ENCODE measurements at regions not wholly inside any gene's neighbourhood (a gene's known extent, or its start where the extent isn't known, plus 50 kb on each side); places are given as distances from the start of the nearest gene placed in this dataset.

GRCh38 chr5:8984386-8984785 is 561.5 kb downstream of the SEMA5A start:
- POLR2A ChIA-PET, result no interaction called here
- TF ChIP-seq GTF2F1 (IDR thresholded peaks at IDR 0.05; ENCODE audit: low read length), result no peak
- no peak for TF ChIP-seq U2AF1 (optimal IDR thresholded peaks at IDR 0.05; ENCODE audit: low read depth, low read length)
- no peak for TF ChIP-seq ZNF17 (CRISPR knock-in tag; IDR thresholded peaks at IDR 0.05)
- TF ChIP-seq GFI1 (CRISPR knock-in tag; IDR thresholded peaks at IDR 0.05; ENCODE audit: borderline replicate concordance), result no peak
- TF ChIP-seq MIER3 (CRISPR knock-in tag; IDR thresholded peaks at IDR 0.05; ENCODE audit: borderline replicate concordance), result no peak
- no peak for TF ChIP-seq ZNF362 (CRISPR knock-in tag; IDR thresholded peaks at IDR 0.05; ENCODE audit: borderline replicate concordance)
- no peak for TF ChIP-seq RBFOX2 (IDR thresholded peaks at IDR 0.05; ENCODE audit: low read depth, low read length)
- no peak for TF ChIP-seq ZSCAN29 (CRISPR knock-in tag; conservative IDR thresholded peaks at IDR 0.05)
- TF ChIP-seq ZNF225 (CRISPR knock-in tag; IDR thresholded peaks at IDR 0.05), result no peak
- TF ChIP-seq BCL3 (CRISPR knock-in tag; IDR thresholded peaks at IDR 0.05), result no peak
- TF ChIP-seq NFKBIZ (CRISPR knock-in tag; IDR thresholded peaks at IDR 0.05), result no peak
- TF ChIP-seq MTA1 (CRISPR knock-in tag; IDR thresholded peaks at IDR 0.05; ENCODE audit: borderline replicate concordance), result no peak
- TF ChIP-seq, protein P1, sequence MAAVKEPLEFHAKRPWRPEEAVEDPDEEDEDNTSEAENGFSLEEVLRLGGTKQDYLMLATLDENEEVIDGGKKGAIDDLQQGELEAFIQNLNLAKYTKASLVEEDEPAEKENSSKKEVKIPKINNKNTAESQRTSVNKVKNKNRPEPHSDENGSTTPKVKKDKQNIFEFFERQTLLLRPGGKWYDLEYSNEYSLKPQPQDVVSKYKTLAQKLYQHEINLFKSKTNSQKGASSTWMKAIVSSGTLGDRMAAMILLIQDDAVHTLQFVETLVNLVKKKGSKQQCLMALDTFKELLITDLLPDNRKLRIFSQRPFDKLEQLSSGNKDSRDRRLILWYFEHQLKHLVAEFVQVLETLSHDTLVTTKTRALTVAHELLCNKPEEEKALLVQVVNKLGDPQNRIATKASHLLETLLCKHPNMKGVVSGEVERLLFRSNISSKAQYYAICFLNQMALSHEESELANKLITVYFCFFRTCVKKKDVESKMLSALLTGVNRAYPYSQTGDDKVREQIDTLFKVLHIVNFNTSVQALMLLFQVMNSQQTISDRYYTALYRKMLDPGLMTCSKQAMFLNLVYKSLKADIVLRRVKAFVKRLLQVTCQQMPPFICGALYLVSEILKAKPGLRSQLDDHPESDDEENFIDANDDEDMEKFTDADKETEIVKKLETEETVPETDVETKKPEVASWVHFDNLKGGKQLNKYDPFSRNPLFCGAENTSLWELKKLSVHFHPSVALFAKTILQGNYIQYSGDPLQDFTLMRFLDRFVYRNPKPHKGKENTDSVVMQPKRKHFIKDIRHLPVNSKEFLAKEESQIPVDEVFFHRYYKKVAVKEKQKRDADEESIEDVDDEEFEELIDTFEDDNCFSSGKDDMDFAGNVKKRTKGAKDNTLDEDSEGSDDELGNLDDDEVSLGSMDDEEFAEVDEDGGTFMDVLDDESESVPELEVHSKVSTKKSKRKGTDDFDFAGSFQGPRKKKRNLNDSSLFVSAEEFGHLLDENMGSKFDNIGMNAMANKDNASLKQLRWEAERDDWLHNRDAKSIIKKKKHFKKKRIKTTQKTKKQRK (IDR thresholded peaks at IDR 0.05; ENCODE audit: low read length), result no peak
- no peak for TF ChIP-seq GATAD1 (CRISPR knock-in tag; IDR thresholded peaks at IDR 0.05)
- no peak for TF ChIP-seq ZNF331 (CRISPR knock-in tag; IDR thresholded peaks at IDR 0.05)
- no peak for TF ChIP-seq AGO2 (optimal IDR thresholded peaks at IDR 0.05; ENCODE audit: low read depth, low read length)
- TF ChIP-seq, protein P2, sequence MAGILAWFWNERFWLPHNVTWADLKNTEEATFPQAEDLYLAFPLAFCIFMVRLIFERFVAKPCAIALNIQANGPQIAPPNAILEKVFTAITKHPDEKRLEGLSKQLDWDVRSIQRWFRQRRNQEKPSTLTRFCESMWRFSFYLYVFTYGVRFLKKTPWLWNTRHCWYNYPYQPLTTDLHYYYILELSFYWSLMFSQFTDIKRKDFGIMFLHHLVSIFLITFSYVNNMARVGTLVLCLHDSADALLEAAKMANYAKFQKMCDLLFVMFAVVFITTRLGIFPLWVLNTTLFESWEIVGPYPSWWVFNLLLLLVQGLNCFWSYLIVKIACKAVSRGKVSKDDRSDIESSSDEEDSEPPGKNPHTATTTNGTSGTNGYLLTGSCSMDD (CRISPR knock-in tag; IDR thresholded peaks at IDR 0.05), result no peak
- TF ChIP-seq, protein P3, sequence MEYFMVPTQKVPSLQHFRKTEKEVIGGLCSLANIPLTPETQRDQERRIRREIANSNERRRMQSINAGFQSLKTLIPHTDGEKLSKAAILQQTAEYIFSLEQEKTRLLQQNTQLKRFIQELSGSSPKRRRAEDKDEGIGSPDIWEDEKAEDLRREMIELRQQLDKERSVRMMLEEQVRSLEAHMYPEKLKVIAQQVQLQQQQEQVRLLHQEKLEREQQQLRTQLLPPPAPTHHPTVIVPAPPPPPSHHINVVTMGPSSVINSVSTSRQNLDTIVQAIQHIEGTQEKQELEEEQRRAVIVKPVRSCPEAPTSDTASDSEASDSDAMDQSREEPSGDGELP (IDR thresholded peaks at IDR 0.05; ENCODE audit: borderline replicate concordance, low read depth), result no peak
- no peak for TF ChIP-seq TSC22D2 (CRISPR knock-in tag; IDR thresholded peaks at IDR 0.05; ENCODE audit: borderline replicate concordance)
- peaks cover 89% of the 10 kb centered on the region for H3K9me3 ChIP-seq (ENCODE audit: low read length)
- no peaks in the 10 kb centered on the region for H3K36me3 ChIP-seq (replicated peaks in 1 of 2; ENCODE audit: control insufficient read depth in 1 of 2, insufficient read depth in 2 of 2, low read length in 2 of 2)
- no peak overlapping the region for H3K27ac ChIP-seq (ENCODE audit: extremely low read length, insufficient read depth, low read length)
- H3K9ac ChIP-seq (ENCODE audit: insufficient read depth, low read depth, low read length), result no peak overlapping the region
- H2AFZ ChIP-seq (ENCODE audit: low read length), result no peak overlapping the region
- no peak for ATAC-seq
- H3K4me3 ChIP-seq (replicated peaks in 1 of 3; ENCODE audit: insufficient read depth in 1 of 3, low read depth in 2 of 3, low read length in 3 of 3), result no peak overlapping the region
- no peaks in the 10 kb centered on the region for H4K20me1 ChIP-seq (ENCODE audit: insufficient read depth, low read length)
- WGBS (ENCODE audit: low lambda C conversion rate), result 29% methylated on average over 4 of the region's 4 CpGs
- no peak for DNase-seq (ENCODE audit: low spot score)
- BruUV-seq (replicated peaks), result no TSS peak
- CTCF ChIA-PET (ENCODE audit: low intra/inter-chr PET ratio, low total read pairs), result no interaction called here
- FAIRE-seq, result no peak
- H3K4me2 ChIP-seq (ENCODE audit: low read depth, low read length), result no peak overlapping the region
- intact Hi-C loops (cut with micrococcal nuclease; ENCODE audit: unreplicated experiment) (no loop called here), in situ Hi-C loops (cut with HindIII; ENCODE audit: extremely low pct_ligation_motif_present, low pct_unique_long_range_greater_than_20kb) (no loop called here)
- no peaks in the 10 kb centered on the region for H3K4me1 ChIP-seq (ENCODE audit: insufficient read depth, low read length)
- no peaks in the 10 kb centered on the region for H3K79me2 ChIP-seq (ENCODE audit: insufficient read depth, low read length)
- H3K27me3 ChIP-seq (ENCODE audit: control insufficient read depth in 1 of 2, insufficient read depth in 2 of 2, low read length in 2 of 2), result no peaks in the 10 kb centered on the region
